PC-3 (cell line): ENCODE measurements at regions not wholly inside any gene's neighbourhood (a gene's known extent, or its start where the extent isn't known, plus 50 kb on each side); places are given as distances from the start of the nearest gene placed in this dataset.

ENCODE experiments used
- EZH2 ChIP-seq: fragments of 300-600 bp; sonication (generic); IDR thresholded peaks from one replicate; pipeline ENCODE4 v1.6.1; 2017; ENCODE audit warnings: antibody characterized with exemption, mild to moderate bottlenecking, low read length; ENCODE audit not compliant: unreplicated experiment
- TF ChIP-seq, protein P1 (sequence below): fragments of 300-600 bp; sonication (generic); conservative IDR thresholded peaks from 2 replicates; pipeline ENCODE4 v1.5.1; 2017; ENCODE audit warnings: antibody characterized with exemption, low read depth, mild to moderate bottlenecking, low read length

DNA sequence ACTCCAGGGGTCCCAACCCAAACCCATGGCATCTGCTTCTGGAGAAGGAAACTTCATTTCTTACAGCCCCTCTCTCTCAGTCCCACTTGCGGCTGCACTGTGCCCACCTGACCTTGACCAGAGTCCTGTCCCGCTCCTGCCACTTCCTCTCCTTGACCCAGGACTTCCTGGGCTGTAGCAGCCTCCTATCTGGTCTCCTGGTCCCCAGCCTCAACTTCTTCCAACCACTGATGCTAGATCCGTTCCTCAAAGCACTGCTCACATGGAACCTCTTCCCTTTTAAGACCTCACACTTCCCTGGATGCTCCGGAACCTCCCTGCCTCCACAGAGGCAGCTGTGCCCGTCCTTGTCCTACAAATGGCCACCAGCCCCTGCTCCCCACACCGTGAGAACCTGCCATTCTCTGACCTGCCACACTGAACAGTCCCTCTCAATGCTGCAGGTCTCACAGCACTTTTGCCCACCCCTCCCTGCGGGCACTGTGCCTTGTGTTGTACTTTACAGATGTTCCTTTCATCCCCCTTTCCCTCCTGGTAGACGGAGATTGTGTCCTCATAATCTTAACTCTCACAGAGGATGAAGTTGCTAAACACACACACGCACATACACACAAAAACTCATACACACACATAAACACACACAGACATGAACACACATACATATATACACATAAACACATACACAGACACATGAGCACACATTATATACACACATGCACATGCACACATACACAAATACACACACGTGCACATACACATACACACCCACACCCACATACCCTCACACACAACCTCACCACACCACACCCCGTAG lies 59.6 kb upstream of the NXT1 start:
- TF ChIP-seq, protein P1, sequence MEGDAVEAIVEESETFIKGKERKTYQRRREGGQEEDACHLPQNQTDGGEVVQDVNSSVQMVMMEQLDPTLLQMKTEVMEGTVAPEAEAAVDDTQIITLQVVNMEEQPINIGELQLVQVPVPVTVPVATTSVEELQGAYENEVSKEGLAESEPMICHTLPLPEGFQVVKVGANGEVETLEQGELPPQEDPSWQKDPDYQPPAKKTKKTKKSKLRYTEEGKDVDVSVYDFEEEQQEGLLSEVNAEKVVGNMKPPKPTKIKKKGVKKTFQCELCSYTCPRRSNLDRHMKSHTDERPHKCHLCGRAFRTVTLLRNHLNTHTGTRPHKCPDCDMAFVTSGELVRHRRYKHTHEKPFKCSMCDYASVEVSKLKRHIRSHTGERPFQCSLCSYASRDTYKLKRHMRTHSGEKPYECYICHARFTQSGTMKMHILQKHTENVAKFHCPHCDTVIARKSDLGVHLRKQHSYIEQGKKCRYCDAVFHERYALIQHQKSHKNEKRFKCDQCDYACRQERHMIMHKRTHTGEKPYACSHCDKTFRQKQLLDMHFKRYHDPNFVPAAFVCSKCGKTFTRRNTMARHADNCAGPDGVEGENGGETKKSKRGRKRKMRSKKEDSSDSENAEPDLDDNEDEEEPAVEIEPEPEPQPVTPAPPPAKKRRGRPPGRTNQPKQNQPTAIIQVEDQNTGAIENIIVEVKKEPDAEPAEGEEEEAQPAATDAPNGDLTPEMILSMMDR: no peak
- TF ChIP-seq EZH2: no peak
